Fibroblast of mammary gland (primary cell): ENCODE measurements at regions not wholly inside any gene's neighbourhood (a gene's known extent, or its start where the extent isn't known, plus 50 kb on each side); places are given as distances from the start of the nearest gene placed in this dataset.

Experiments used
- DNase-seq: peaks from one replicate; pipeline ENCODE4 v3.0.0-alpha.2; 2010; ENCODE audit warnings: low read depth
- H3K4me3 ChIP-seq: 2 replicates; pipeline ENCODE4 v1.5.1; 2011; ENCODE audit warnings: low read depth, mild to moderate bottlenecking, low read length, moderate library complexity; ENCODE audit not compliant: control insufficient read depth
- TF ChIP-seq, protein P1 (sequence below): conservative IDR thresholded peaks from 2 replicates; pipeline ENCODE4 v1.5.1; 2011; ENCODE audit warnings: low read depth, low read length, inconsistent platforms; ENCODE audit not compliant: control insufficient read depth, insufficient read depth

DNA sequence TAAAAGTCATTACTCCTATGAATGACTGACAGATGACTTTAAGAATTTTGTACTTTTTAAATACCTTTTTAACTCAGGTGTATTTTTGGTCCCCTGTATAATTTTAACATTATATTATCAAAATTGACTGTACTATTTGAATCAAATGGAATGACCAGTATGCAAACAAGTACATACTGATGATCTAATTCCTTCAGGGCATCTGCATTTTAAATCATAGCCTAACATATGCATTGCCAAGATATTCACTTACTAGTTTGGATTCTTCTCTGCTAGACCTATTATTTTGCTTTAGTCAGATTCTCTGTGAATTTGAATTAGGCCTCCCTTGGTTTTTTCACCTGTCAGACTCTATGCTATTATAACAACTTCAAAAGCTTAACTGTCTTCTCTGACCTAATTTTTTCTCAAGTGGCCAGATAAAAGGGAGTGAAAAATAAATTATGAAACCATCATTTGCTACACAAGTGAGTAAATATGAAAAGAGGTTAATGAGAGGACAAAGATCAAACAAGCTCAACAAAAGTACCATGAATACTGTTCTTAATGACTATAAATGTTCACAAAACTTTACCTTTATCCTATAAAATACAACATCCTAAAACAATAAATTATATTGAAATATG is 1505.2 kb upstream of the CDH9 start:
- TF ChIP-seq, protein P1, sequence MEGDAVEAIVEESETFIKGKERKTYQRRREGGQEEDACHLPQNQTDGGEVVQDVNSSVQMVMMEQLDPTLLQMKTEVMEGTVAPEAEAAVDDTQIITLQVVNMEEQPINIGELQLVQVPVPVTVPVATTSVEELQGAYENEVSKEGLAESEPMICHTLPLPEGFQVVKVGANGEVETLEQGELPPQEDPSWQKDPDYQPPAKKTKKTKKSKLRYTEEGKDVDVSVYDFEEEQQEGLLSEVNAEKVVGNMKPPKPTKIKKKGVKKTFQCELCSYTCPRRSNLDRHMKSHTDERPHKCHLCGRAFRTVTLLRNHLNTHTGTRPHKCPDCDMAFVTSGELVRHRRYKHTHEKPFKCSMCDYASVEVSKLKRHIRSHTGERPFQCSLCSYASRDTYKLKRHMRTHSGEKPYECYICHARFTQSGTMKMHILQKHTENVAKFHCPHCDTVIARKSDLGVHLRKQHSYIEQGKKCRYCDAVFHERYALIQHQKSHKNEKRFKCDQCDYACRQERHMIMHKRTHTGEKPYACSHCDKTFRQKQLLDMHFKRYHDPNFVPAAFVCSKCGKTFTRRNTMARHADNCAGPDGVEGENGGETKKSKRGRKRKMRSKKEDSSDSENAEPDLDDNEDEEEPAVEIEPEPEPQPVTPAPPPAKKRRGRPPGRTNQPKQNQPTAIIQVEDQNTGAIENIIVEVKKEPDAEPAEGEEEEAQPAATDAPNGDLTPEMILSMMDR: no peak
- DNase-seq: no peak
- H3K4me3 ChIP-seq: no peak overlapping the region

GRCh38 chr5:28542987-28543386 is 1504.6 kb upstream of the CDH9 start:
- TF ChIP-seq, protein P1: no peak
- no peak overlapping the region for H3K4me3 ChIP-seq
- DNase-seq: peak; percentile 71

GRCh38 chr5:28523888-28524635 is 1485.7 kb upstream of the CDH9 start:
- peak; percentile 77 for DNase-seq
- no peak overlapping the region for H3K4me3 ChIP-seq
- TF ChIP-seq, protein P1: no peak

GRCh38 chr5:28523416-28523815 is 1485.0 kb upstream of the CDH9 start:
- H3K4me3 ChIP-seq: no peak overlapping the region
- TF ChIP-seq, protein P1: no peak

GRCh38 chr5:28517691-28518090 is 1479.3 kb upstream of the CDH9 start:
- no peak overlapping the region for H3K4me3 ChIP-seq
- peak; percentile 1 for DNase-seq
- TF ChIP-seq, protein P1: no peak

More at GRCh38 chr5:28523416-28523815, 1485.0 kb upstream of the CDH9 start:
- no peak for DNase-seq

DNA sequence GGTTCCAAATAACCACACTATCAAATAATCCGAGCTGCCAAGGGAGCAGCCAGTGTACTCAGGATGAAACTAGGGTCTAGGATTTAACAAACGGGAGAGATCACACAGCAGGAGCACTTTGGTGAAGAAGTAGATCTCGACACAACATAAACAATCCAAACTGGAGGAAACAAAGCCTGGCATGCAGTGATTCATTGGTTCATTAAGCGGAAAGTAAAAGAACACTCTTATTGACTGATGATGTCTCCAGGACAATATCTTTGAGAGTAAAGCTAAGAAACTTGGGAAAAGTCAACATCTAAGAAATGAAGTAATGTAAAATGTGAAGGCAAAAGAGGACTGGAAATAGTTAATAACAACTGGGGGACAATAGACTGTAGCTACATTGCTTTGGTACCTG is 1478.3 kb upstream of the CDH9 start:
- TF ChIP-seq, protein P1: no peak
- no peak for DNase-seq
- H3K4me3 ChIP-seq: no peak overlapping the region
